NCI-H1092 (cell line): ENCODE measurements at regions not wholly inside any gene's neighbourhood (a gene's known extent, or its start where the extent isn't known, plus 50 kb on each side); places are given as distances from the start of the nearest gene placed in this dataset.

ENCODE experiments used
- DNase-seq: peaks from one replicate; lab custom pipeline; 2025; lab: John Stamatoyannopoulos, UW

GRCh38 chr7:109945820-109946518 is 1145.0 kb upstream of the LRRN3 start:
- DNase-seq: no peak

- no peak for DNase-seq
These were observed 1140.7 kb upstream of the LRRN3 start for GRCh38 chr7:109950256-109950655.

- no peak for DNase-seq
These were observed 1139.9 kb upstream of the LRRN3 start for GRCh38 chr7:109950821-109951564.

- DNase-seq: no peak
These were observed 1139.4 kb upstream of the LRRN3 start for GRCh38 chr7:109951565-109951928.

GRCh38 chr7:109955986-109956385 is 1134.9 kb upstream of the LRRN3 start:
- no peak for DNase-seq

GRCh38 chr7:109956916-109957315 is 1134.0 kb upstream of the LRRN3 start:
- DNase-seq: no peak

- DNase-seq: no peak
These were observed 1127.2 kb upstream of the LRRN3 start for GRCh38 chr7:109963741-109964140.

GRCh38 chr7:109964780-109965179 is 1126.1 kb upstream of the LRRN3 start:
- no peak for DNase-seq

GRCh38 chr7:109967406-109967805 is 1123.5 kb upstream of the LRRN3 start:
- no peak for DNase-seq

- no peak for DNase-seq
These were observed 1107.3 kb upstream of the LRRN3 start for GRCh38 chr7:109983618-109984017.

GRCh38 chr7:109984729-109985128 is 1106.2 kb upstream of the LRRN3 start:
- DNase-seq: no peak

- no peak for DNase-seq
These were observed 1104.2 kb upstream of the LRRN3 start for GRCh38 chr7:109986701-109987100.

GRCh38 chr7:109996411-109996810 is 1094.5 kb upstream of the LRRN3 start:
- DNase-seq: no peak

- DNase-seq: no peak
These were observed 1094.0 kb upstream of the LRRN3 start for GRCh38 chr7:109996927-109997326.

- DNase-seq: no peak
These were observed 1093.1 kb upstream of the LRRN3 start for GRCh38 chr7:109997837-109998236.

GRCh38 chr7:110001254-110001938 is 1089.5 kb upstream of the LRRN3 start:
- no peak for DNase-seq

GRCh38 chr7:110003827-110004226 is 1087.1 kb upstream of the LRRN3 start:
- no peak for DNase-seq

GRCh38 chr7:110007320-110008063 is 1083.4 kb upstream of the LRRN3 start:
- no peak for DNase-seq

- DNase-seq: no peak
These were observed 1080.6 kb upstream of the LRRN3 start for GRCh38 chr7:110010359-110010758.

- DNase-seq: no peak
These were observed 1073.5 kb upstream of the LRRN3 start for GRCh38 chr7:110017405-110017804.

- DNase-seq: no peak
These were observed 1063.5 kb upstream of the LRRN3 start for GRCh38 chr7:110027385-110027784.

GRCh38 chr7:110043519-110043918 is 1047.4 kb upstream of the LRRN3 start:
- no peak for DNase-seq
